ENCODE measurements at regions not wholly inside any gene's neighbourhood (a gene's known extent, or its start where the extent isn't known, plus 50 kb on each side); places are given as distances from the start of the nearest gene placed in this dataset.

DNA sequence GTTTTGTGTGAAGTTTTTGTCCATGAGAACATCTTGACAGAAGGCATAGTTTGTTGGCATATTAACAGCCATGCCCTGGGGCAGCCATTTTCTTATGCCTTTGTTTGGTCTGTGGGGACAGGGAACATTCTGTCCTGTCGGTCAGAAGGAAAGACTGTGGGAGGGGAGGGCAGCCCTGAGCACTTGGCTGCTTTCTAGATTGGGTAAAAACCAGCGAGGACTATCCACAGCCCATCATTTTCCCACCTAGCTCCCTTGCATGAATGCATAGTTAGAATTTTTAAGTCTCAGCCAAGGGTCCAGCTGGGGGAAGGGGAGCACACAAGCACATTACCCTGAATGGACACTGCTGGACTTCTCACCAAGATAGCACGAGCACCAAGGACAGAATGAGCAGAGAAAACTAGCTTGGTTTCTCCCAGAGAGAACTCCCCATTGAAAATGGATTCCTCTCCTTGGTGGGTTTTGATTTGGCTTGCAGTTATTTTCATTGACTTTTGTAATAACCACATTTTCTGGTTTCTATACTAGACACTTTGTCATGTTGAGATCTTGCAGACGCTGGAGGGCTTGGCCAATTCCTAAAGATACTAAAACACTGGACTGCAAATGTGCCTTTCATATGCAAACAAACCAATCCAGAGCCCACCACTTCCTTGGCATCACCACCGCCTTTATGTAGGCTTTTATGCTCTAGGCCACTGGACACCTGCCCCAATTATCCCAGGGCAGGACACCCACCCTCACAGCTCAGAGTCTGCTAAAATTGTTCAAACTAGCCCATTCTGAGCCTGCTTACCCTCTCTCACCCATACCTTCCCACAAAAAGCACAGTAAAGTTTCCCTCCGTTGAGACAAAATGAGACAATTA, 129.9 kb downstream of the BOD1 start:
- TF ChIP-seq, protein P1, sequence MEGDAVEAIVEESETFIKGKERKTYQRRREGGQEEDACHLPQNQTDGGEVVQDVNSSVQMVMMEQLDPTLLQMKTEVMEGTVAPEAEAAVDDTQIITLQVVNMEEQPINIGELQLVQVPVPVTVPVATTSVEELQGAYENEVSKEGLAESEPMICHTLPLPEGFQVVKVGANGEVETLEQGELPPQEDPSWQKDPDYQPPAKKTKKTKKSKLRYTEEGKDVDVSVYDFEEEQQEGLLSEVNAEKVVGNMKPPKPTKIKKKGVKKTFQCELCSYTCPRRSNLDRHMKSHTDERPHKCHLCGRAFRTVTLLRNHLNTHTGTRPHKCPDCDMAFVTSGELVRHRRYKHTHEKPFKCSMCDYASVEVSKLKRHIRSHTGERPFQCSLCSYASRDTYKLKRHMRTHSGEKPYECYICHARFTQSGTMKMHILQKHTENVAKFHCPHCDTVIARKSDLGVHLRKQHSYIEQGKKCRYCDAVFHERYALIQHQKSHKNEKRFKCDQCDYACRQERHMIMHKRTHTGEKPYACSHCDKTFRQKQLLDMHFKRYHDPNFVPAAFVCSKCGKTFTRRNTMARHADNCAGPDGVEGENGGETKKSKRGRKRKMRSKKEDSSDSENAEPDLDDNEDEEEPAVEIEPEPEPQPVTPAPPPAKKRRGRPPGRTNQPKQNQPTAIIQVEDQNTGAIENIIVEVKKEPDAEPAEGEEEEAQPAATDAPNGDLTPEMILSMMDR (IDR thresholded peaks at IDR 0.05), result no peak
- TF ChIP-seq EP300 (IDR thresholded peaks at IDR 0.05) (no peak), POLR2A (IDR thresholded peaks at IDR 0.05) (no peak)
